H9 (cell line): ENCODE measurements at regions not wholly inside any gene's neighbourhood (a gene's known extent, or its start where the extent isn't known, plus 50 kb on each side); places are given as distances from the start of the nearest gene placed in this dataset.

Experiments used
- DNase-seq: peaks from one replicate; pipeline ENCODE4 v3.0.0-alpha.2; 2017
- H2AFZ ChIP-seq: one replicate; pipeline ENCODE4 v1.6.1; 2013; ENCODE audit warnings: mild to moderate bottlenecking, low read length, control low read depth, moderate library complexity
- H2AK5ac ChIP-seq: 2 replicates; pipeline ENCODE4 v1.6.1; 2013; ENCODE audit warnings: low read length, control low read depth, mixed read lengths; ENCODE audit not compliant: insufficient read length
- H2BK120ac ChIP-seq: one replicate; pipeline ENCODE4 v1.6.1; 2013; ENCODE audit warnings: low read depth, mild to moderate bottlenecking, low read length, control low read depth, inconsistent platforms; ENCODE audit not compliant: poor library complexity, severe bottlenecking
- H2BK12ac ChIP-seq: 2 replicates; pipeline ENCODE4 v1.6.1; 2013; ENCODE audit warnings: low read length, control low read depth, mixed read lengths, low read depth; ENCODE audit not compliant: insufficient read length
- H2BK15ac ChIP-seq: 2 replicates; pipeline ENCODE4 v1.6.1; 2013; ENCODE audit warnings: low read depth, low read length, control low read depth
- H2BK20ac ChIP-seq: one replicate; pipeline ENCODE4 v1.6.1; 2013; ENCODE audit warnings: low read depth, mild to moderate bottlenecking, low read length, control low read depth, inconsistent platforms; ENCODE audit not compliant: poor library complexity, severe bottlenecking
- H2BK5ac ChIP-seq: 2 replicates; pipeline ENCODE4 v1.6.1; 2013; ENCODE audit warnings: low read length, control low read depth, mixed read lengths; ENCODE audit not compliant: insufficient read length
- H3K14ac ChIP-seq: 2 replicates; pipeline ENCODE4 v1.6.1; 2013; ENCODE audit warnings: low read length, control low read depth; ENCODE audit not compliant: insufficient read depth
- H3K18ac ChIP-seq: 2 replicates; pipeline ENCODE4 v1.6.1; 2013; ENCODE audit warnings: low read depth, mild to moderate bottlenecking, mixed read lengths, low read length, control low read depth; ENCODE audit not compliant: insufficient read length
- H3K23ac ChIP-seq: 2 replicates; pipeline ENCODE4 v1.6.1; 2013; ENCODE audit warnings: low read length, control low read depth, mixed read lengths, low read depth; ENCODE audit not compliant: insufficient read length
- H3K23me2 ChIP-seq: 2 replicates; pipeline ENCODE4 v1.6.1; 2013; ENCODE audit warnings: low read depth, mild to moderate bottlenecking, mixed read lengths, low read length, control low read depth; ENCODE audit not compliant: insufficient read length, poor library complexity, severe bottlenecking
- H3K27ac ChIP-seq: 2 replicates; pipeline ENCODE4 v1.5.1; 2013; ENCODE audit warnings: low read length, control low read depth, mixed read lengths, low read depth; ENCODE audit not compliant: insufficient read length
- H3K27me3 ChIP-seq: 2 replicates; pipeline ENCODE4 v1.6.1; 2013; ENCODE audit warnings: low read length, control low read depth, inconsistent platforms; ENCODE audit not compliant: insufficient read depth
- H3K4ac ChIP-seq: 2 replicates; pipeline ENCODE4 v1.6.1; 2013; ENCODE audit warnings: low read depth, mild to moderate bottlenecking, control low read depth, inconsistent platforms, low read length, moderate library complexity
- H3K4me1 ChIP-seq: 2 replicates; pipeline ENCODE4 v1.6.1; 2013; ENCODE audit warnings: low read length, control low read depth, inconsistent platforms; ENCODE audit not compliant: insufficient read depth
- H3K4me2 ChIP-seq: 2 replicates; pipeline ENCODE4 v1.6.1; 2013; ENCODE audit warnings: low read length, control low read depth, mixed read lengths; ENCODE audit not compliant: insufficient read length, insufficient read depth
- H3K56ac ChIP-seq: 2 replicates; pipeline ENCODE4 v1.6.1; 2013; ENCODE audit warnings: low read depth, mild to moderate bottlenecking, mixed read lengths, low read length, control low read depth; ENCODE audit not compliant: insufficient read length
- H3K79me1 ChIP-seq: 2 replicates; pipeline ENCODE4 v1.6.1; 2013; ENCODE audit warnings: low read depth, mild to moderate bottlenecking, moderate library complexity, low read length, control low read depth, inconsistent platforms; ENCODE audit not compliant: insufficient read depth, poor library complexity, severe bottlenecking
- H3K79me2 ChIP-seq: 2 replicates; pipeline ENCODE4 v1.6.1; 2013; ENCODE audit warnings: low read length, control low read depth, inconsistent platforms; ENCODE audit not compliant: insufficient read depth
- H3K9ac ChIP-seq: 2 replicates; pipeline ENCODE4 v1.6.1; 2013; ENCODE audit warnings: low read length, control low read depth, mixed read lengths; ENCODE audit not compliant: insufficient read length; ENCODE audit errors: extremely low read depth
- H3K9me3 ChIP-seq: one replicate; pipeline ENCODE4 v1.6.1; 2013; ENCODE audit warnings: low read depth, low read length, inconsistent platforms; ENCODE audit not compliant: control insufficient read depth
- H3T11ph ChIP-seq: one replicate; pipeline ENCODE4 v1.6.1; 2013; ENCODE audit warnings: mild to moderate bottlenecking, low read length, control low read depth, inconsistent platforms
- H4K20me1 ChIP-seq: one replicate; pipeline ENCODE4 v1.6.1; 2013; ENCODE audit not compliant: control insufficient read depth, insufficient read length, insufficient read depth
- H4K5ac ChIP-seq: 2 replicates; pipeline ENCODE4 v1.6.1; 2013; ENCODE audit warnings: low read depth, mild to moderate bottlenecking, mixed read lengths, low read length, control low read depth; ENCODE audit not compliant: insufficient read length
- H4K8ac ChIP-seq: replicated peaks from 2 replicates; pipeline ENCODE4 v1.6.1; 2013; ENCODE audit warnings: low read length, control low read depth, mixed read lengths, low read depth; ENCODE audit not compliant: insufficient read length
- H4K91ac ChIP-seq: 2 replicates; pipeline ENCODE4 v1.6.1; 2013; ENCODE audit warnings: low read depth, mild to moderate bottlenecking, moderate library complexity, mixed read lengths, low read length, control low read depth; ENCODE audit not compliant: insufficient read length
- H3K27ac Mint-ChIP-seq, 3 experiments: 2 replicates in 2 of 3; 3 replicates in 1 of 3; pipeline ENCODE4 v1.8.0; 2020 to 2021; ENCODE audit warnings: mixed read lengths in 3 of 3, mild to moderate bottlenecking in 1 of 3, moderate library complexity in 1 of 3
- H3K27me3 Mint-ChIP-seq: 2 replicates; pipeline ENCODE4 v1.8.0; 2021; ENCODE audit warnings: low read depth, mild to moderate bottlenecking, moderate library complexity, mixed read lengths
- H3K36me3 Mint-ChIP-seq, 3 experiments: 2 replicates in 2 of 3; 3 replicates in 1 of 3; pipeline ENCODE4 v1.8.0; 2020 to 2021; ENCODE audit warnings: low read depth in 3 of 3, mixed read lengths in 3 of 3; ENCODE audit not compliant: insufficient read depth in 1 of 3
- H3K4me1 Mint-ChIP-seq, 2 experiments: 2 replicates each; pipeline ENCODE4 v1.8.0; 2020; ENCODE audit warnings: mixed read lengths in 2 of 2
- H3K4me3 Mint-ChIP-seq, 2 experiments: 2 replicates in 1 of 2; 3 replicates in 1 of 2; pipeline ENCODE4 v1.8.0; 2020 to 2021; ENCODE audit warnings: mild to moderate bottlenecking in 2 of 2, mixed read lengths in 2 of 2, moderate library complexity in 1 of 2
- H3K9me3 Mint-ChIP-seq, 2 experiments: 2 replicates in 1 of 2; 3 replicates in 1 of 2; pipeline ENCODE4 v1.8.0; 2020; ENCODE audit warnings: mild to moderate bottlenecking in 2 of 2, mixed read lengths in 2 of 2, moderate library complexity in 1 of 2
- CTCF ChIP-seq: fragments of 200-600 bp; sonication (generic); conservative IDR thresholded peaks from 3 replicates; pipeline ENCODE4 v1.8.0; 2021; ENCODE audit warnings: antibody characterized with exemption, mild to moderate bottlenecking
- WGBS: extraction: QIAGEN DNeasy Blood & Tissue Kit; methylation state at CpG from one replicate; pipeline ENCODE4 v1.1.7; 2013; ENCODE audit warnings: missing lambda C conversion rate, low lambda C conversion rate, mixed read lengths; ENCODE audit not compliant: insufficient read length; ENCODE audit errors: extremely low coverage; 5-methylcytosine and 5-hydroxymethylcytosine counted together

- H3K4me2 ChIP-seq = no peak overlapping the region
- no CpG with 5 or more reads among the region's 3 CpGs for WGBS
- no peak overlapping the region for H2BK120ac ChIP-seq
- peaks cover 21 to 25% of the 10 kb centered on the region in 2 experiments for H3K4me1 Mint-ChIP-seq
- H3K56ac ChIP-seq = no peak overlapping the region
- H3K79me2 ChIP-seq = no peaks in the 10 kb centered on the region
- no peak overlapping the region for H2AFZ ChIP-seq
- TF ChIP-seq CTCF = no peak
- no peak overlapping the region for H3K4me3 Mint-ChIP-seq
- no peak for DNase-seq
- no peaks in the 10 kb centered on the region for H3K9me3 Mint-ChIP-seq
- no peak overlapping the region for H2BK5ac ChIP-seq
- peaks cover 8% of the 10 kb centered on the region for H3K27me3 Mint-ChIP-seq
- H3K79me1 ChIP-seq = no peaks in the 10 kb centered on the region
- H3T11ph ChIP-seq = no peak overlapping the region
- no peak overlapping the region for H2BK15ac ChIP-seq
- H3K27me3 ChIP-seq = no peaks in the 10 kb centered on the region
- no peaks in the 10 kb centered on the region for H3K36me3 Mint-ChIP-seq
- H4K8ac ChIP-seq = no peak overlapping the region
- H4K5ac ChIP-seq = no peak overlapping the region
- H3K9me3 ChIP-seq = no peaks in the 10 kb centered on the region
- H3K9ac ChIP-seq = no peak overlapping the region
- H3K27ac ChIP-seq = no peak overlapping the region
- no peak overlapping the region for H2BK20ac ChIP-seq
- no peak overlapping the region for H2BK12ac ChIP-seq
- no peak overlapping the region for H3K23ac ChIP-seq
- no peak overlapping the region for H3K14ac ChIP-seq
- H4K20me1 ChIP-seq = no peaks in the 10 kb centered on the region
- no peaks in the 10 kb centered on the region for H3K23me2 ChIP-seq
- no peak overlapping the region for H3K4ac ChIP-seq
- H3K4me1 ChIP-seq = no peaks in the 10 kb centered on the region; the same call in 1 of the 2 replicates
- no peak overlapping the region for H4K91ac ChIP-seq
- no peak overlapping the region; a peak in 1 of 7 replicates for H3K27ac Mint-ChIP-seq
- no peak overlapping the region for H2AK5ac ChIP-seq
- H3K18ac ChIP-seq = no peak overlapping the region
Observed at GRCh38 chr1:221411283-221411682, 330.6 kb downstream of the DUSP10 start.
